CD4-positive, alpha-beta T cell treated with Interleukin-15 for 1 hour (primary cell): ENCODE measurements at regions not wholly inside any gene's neighbourhood (a gene's known extent, or its start where the extent isn't known, plus 50 kb on each side); places are given as distances from the start of the nearest gene placed in this dataset.
"Not testable (repeated sequence)": the region's sequence is repeated elsewhere in the genome, so short reads cannot be mapped to it uniquely, and the experiment has no call there.

Experiments used
- DNase-seq: peaks from one replicate; pipeline ENCODE4 v3.0.0-alpha.2; 2020

GRCh38 chr14:25303934-25304333 is 254.0 kb upstream of the STXBP6 start:
- no peak for DNase-seq

- DNase-seq: no peak
Measured at GRCh38 chr14:25298238-25298637, 248.3 kb upstream of the STXBP6 start.

- DNase-seq: not testable (repeated sequence)
Measured at GRCh38 chr14:25290154-25290553, 240.2 kb upstream of the STXBP6 start.

- DNase-seq: no peak
Measured at GRCh38 chr14:25274529-25274928, 224.6 kb upstream of the STXBP6 start.

- DNase-seq: no peak
Measured at GRCh38 chr14:25267186-25267585, 217.2 kb upstream of the STXBP6 start.

- DNase-seq: no peak
Measured at GRCh38 chr14:25259470-25259869, 209.5 kb upstream of the STXBP6 start.

GRCh38 chr14:25252793-25253192 is 202.8 kb upstream of the STXBP6 start:
- DNase-seq: no peak

- DNase-seq: no peak
Measured at GRCh38 chr14:25250516-25250915, 200.6 kb upstream of the STXBP6 start.

- DNase-seq: no peak
Measured at GRCh38 chr14:25247609-25248008, 197.7 kb upstream of the STXBP6 start.

- DNase-seq: no peak
Measured at GRCh38 chr14:25246751-25247150, 196.8 kb upstream of the STXBP6 start.

GRCh38 chr14:25239170-25239569 is 189.2 kb upstream of the STXBP6 start:
- no peak for DNase-seq

GRCh38 chr14:25237845-25238244 is 187.9 kb upstream of the STXBP6 start:
- no peak for DNase-seq

GRCh38 chr14:25233613-25234012 is 183.7 kb upstream of the STXBP6 start:
- DNase-seq: no peak

GRCh38 chr14:25231004-25231403 is 181.1 kb upstream of the STXBP6 start:
- no peak for DNase-seq

- no peak for DNase-seq
Measured at GRCh38 chr14:25226214-25226613, 176.3 kb upstream of the STXBP6 start.

- no peak for DNase-seq
Measured at GRCh38 chr14:25222256-25222655, 172.3 kb upstream of the STXBP6 start.

GRCh38 chr14:25220514-25220913 is 170.6 kb upstream of the STXBP6 start:
- no peak for DNase-seq

- no peak for DNase-seq
Measured at GRCh38 chr14:25215607-25216006, 165.7 kb upstream of the STXBP6 start.

GRCh38 chr14:25197885-25198284 is 147.9 kb upstream of the STXBP6 start:
- DNase-seq: no peak

GRCh38 chr14:25180221-25180620 is 130.3 kb upstream of the STXBP6 start:
- DNase-seq: no peak

- DNase-seq: no peak
Measured at GRCh38 chr14:25178255-25178654, 128.3 kb upstream of the STXBP6 start.

- DNase-seq: no peak
Measured at GRCh38 chr14:25150934-25151790, 101.2 kb upstream of the STXBP6 start.

GRCh38 chr14:25150401-25150800 is 100.5 kb upstream of the STXBP6 start:
- DNase-seq: no peak

- DNase-seq: no peak
Measured at GRCh38 chr14:25140411-25140810, 90.5 kb upstream of the STXBP6 start.

GRCh38 chr14:25136811-25137210 is 86.9 kb upstream of the STXBP6 start:
- DNase-seq: no peak
